ENCODE measurements at regions not wholly inside any gene's neighbourhood (a gene's known extent, or its start where the extent isn't known, plus 50 kb on each side); places are given as distances from the start of the nearest gene placed in this dataset.
"Not testable (repeated sequence)": the region's sequence is repeated elsewhere in the genome, so short reads cannot be mapped to it uniquely, and the experiment has no call there.

- no peak for DNase-seq
Measured at GRCh38 chr16:65754820-65755691, 611.4 kb upstream of the CDH5 start.

GRCh38 chr16:65752522-65752844, 614.0 kb upstream of the CDH5 start:
- no peak for DNase-seq

GRCh38 chr16:65751622-65752521, 614.6 kb upstream of the CDH5 start:
- DNase-seq: no peak

- no peak for DNase-seq
Measured at GRCh38 chr16:65749506-65749905, 617.0 kb upstream of the CDH5 start.

GRCh38 chr16:65746941-65747340, 619.5 kb upstream of the CDH5 start:
- no peak for DNase-seq

- DNase-seq: no peak
Measured at GRCh38 chr16:65745201-65745708, 621.2 kb upstream of the CDH5 start.

GRCh38 chr16:65744401-65744800, 622.1 kb upstream of the CDH5 start:
- DNase-seq: no peak

- DNase-seq: no peak
Measured at GRCh38 chr16:65743558-65743957, 621.7 kb upstream of the CDH11 start.

GRCh38 chr16:65740711-65741110, 618.8 kb upstream of the CDH11 start:
- DNase-seq: no peak

- no peak for DNase-seq
Measured at GRCh38 chr16:65739518-65739917, 617.7 kb upstream of the CDH11 start.

GRCh38 chr16:65737831-65738230, 616.0 kb upstream of the CDH11 start:
- no peak for DNase-seq

- DNase-seq: not testable (repeated sequence)
Measured at GRCh38 chr16:65735615-65736014, 613.8 kb upstream of the CDH11 start.

GRCh38 chr16:65733721-65734120, 611.9 kb upstream of the CDH11 start:
- DNase-seq: no peak

GRCh38 chr16:65731833-65732232, 610.0 kb upstream of the CDH11 start:
- DNase-seq: no peak

GRCh38 chr16:65728652-65729051, 606.8 kb upstream of the CDH11 start:
- DNase-seq: no peak

- no peak for DNase-seq
Measured at GRCh38 chr16:65728167-65728566, 606.3 kb upstream of the CDH11 start.

- DNase-seq: no peak
Measured at GRCh38 chr16:65727534-65728137, 605.8 kb upstream of the CDH11 start.

GRCh38 chr16:65725156-65725845, 603.4 kb upstream of the CDH11 start:
- no peak for DNase-seq

- DNase-seq: no peak
Measured at GRCh38 chr16:65722429-65722828, 600.6 kb upstream of the CDH11 start.

GRCh38 chr16:65717846-65718245, 596.0 kb upstream of the CDH11 start:
- DNase-seq: no peak

GRCh38 chr16:65716737-65717700, 595.2 kb upstream of the CDH11 start:
- no peak for DNase-seq
